Anterior cingulate cortex (tissue), 58 donors: ENCODE measurements at regions not wholly inside any gene's neighbourhood (a gene's known extent, or its start where the extent isn't known, plus 50 kb on each side); places are given as distances from the start of the nearest gene placed in this dataset.

ENCODE experiments used
- DNase-seq, 58 donors: peaks; one replicate each; lab custom pipeline; 2025; lab: John Stamatoyannopoulos, UW

DNA sequence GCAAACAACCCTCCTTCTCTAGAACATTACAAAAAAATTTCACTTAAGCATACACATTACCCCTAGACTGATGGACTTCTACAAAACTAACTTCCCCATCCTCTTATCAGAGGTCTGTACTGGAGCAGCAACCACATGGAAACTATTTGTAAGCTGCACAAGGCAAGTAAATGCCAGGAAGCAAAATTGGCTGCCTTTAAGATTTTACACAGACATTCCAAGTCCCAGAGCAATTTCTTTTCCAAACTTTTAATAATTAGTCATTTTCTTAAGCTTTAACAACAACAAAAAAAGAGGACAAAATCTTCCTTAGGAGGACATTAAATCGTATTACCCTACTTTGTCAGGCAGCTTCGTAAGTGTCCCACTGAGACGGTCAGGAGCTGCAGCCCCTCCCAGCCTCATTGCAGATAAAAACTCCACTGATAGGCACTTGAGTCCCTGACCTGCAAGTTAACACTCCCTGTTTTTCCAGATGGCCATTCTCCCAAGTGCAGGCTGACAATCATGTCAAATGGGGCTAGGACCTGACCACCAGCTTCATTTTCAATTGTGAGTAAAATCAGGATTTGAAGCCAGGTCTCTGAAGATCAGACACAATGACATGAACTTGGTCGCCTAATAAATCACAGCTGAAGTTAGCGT lies 680.1 kb downstream of the DIAPH3 start:
- DNase-seq: no peak

DNA sequence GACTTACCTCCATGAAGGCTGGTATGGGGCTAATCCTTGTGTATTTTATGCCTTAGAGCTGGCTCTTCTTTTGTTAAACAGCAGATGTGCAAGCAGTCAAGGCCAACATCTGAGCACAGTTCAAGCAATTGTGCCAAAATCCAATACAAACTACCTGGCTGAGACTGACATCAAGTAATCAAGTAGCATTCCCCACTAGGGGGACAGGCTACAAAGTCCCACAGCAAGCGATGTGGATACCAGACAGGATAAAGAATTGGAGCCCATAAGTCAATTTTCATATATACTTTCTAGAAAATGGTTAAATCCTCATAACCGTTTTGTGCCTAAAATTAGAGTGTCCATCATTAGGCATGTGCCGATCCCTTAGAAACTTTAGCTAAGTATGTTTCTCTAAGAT lies 675.8 kb downstream of the DIAPH3 start:
- no peak for DNase-seq

DNA sequence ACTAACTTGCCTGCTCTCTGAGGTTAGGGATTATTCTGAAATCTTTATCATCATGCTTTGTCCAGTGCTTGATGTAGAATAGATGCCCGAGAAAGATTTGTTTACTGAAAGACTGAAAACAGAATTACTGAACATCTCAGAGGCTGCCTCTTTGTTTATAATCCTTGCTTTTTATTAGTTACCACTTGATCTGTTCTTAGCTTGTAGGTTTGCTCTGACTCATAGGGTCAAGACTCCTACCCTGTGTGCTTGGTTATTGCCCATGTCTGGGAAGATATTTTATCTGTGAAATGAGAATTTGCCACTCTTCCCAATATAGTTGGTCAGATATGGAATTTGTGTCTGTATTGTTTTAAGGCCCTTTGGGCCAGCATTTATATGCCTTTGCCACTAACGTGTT lies 675.3 kb downstream of the DIAPH3 start:
- no peak for DNase-seq

DNA sequence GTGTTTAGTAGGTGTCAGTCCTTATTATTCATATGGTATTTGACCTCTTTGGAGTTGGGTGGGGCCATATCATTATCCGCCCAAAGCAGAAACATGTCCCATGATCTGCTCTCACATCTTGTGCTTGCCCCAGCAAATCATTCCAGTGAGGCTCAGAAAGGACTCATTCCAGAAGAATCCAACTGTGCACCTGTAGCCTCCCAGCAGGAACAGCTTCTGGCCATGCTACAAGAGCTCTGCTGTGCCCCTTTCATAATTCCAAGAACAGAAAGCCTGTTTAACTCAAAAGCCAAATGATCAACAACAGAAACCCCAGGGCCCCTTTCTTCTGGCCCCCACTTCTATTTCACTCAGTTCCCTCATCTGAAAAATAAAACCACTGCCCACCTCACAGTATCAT lies 673.1 kb downstream of the DIAPH3 start:
- DNase-seq: no peak

DNA sequence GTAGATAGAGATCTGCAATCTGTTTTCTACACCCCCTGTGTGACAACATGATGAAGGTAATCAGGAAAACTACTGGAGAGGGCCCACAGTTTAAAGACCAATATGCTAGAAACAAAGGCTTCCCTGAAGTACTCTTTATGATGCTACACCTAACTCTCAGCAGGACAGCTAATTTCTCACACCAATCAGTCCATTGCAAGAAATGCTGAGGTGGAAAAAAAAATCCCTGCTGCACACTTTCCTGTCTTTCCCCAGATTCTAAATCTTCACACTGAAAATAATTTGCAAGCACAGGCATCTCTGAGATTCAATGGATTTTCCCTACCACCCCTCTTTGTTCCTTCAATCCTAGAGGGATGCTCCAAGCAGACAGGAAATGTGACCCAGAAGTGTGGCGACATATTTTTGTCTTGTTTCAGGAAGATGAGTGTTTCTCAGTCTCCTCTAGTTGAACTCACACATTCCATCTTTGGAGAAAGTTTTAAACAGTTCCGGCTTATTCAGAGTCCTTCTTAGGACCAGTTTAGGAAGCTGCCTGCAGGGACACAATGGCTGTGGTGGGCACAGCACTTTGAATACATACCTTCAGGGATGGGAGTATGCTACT lies 671.6 kb downstream of the DIAPH3 start:
- DNase-seq: no peak

DNA sequence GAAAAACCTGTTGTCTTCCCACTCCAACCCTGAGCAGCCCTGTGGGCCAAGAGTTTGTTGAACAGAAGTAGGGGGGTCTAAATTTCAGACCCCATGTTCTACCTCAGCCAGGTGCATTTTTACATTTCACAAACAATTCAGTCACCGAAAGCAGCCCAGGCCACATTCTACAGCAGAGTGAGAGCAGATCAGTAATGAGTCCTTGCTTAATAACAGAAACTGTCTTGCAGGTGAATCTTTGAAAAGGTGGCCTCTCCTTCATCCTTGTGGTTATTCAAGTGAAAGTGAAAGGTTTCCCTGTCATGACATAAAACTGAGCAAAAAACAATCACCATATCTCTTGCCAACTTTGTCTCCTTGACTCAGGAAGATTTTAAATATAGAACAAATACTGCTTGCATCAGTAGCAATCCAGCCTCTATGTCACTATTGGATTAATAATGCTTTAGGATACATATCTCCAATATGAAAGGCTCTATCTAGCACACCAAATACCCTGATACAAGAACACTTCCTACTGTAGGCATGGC lies 670.2 kb downstream of the DIAPH3 start:
- DNase-seq: no peak

DNA sequence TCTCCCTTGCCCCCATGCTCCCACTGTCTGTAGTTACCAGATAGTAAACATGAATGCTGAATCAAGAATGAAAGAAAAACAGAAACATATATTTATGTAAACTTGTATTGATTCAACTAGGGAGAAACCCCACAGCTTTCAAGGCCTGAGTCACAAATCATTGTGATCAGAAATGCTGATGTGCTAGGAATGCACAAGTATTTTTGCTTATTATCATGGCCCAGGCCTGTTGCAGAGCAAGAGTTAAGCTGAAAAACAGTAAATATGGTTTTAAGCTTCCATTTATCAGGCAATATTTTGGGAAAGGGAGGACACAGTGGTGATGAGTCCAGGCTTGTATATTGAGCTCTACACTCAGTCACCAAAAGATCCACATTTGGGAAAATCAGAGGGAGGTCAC lies 669.6 kb downstream of the DIAPH3 start:
- no peak for DNase-seq

DNA sequence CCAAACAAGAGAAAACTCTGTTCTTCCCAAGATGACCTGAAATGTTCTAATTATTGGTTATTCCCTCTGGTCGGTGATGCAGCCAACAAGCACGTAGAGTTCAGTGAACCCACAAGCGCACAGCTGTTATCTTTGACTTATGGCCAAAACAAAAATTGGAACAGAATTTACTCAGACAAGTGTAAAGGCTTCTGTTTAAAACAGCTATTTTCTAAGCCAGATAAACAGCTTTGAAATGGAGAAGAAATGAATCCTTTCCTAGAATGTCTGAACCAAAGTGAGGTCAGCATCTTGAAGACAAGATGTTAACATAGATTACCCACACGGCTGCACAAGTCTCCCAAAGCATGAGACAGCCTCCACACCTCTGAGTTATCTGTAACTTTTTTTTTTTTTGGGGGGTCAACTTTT lies 669.2 kb downstream of the DIAPH3 start:
- DNase-seq: no peak

DNA sequence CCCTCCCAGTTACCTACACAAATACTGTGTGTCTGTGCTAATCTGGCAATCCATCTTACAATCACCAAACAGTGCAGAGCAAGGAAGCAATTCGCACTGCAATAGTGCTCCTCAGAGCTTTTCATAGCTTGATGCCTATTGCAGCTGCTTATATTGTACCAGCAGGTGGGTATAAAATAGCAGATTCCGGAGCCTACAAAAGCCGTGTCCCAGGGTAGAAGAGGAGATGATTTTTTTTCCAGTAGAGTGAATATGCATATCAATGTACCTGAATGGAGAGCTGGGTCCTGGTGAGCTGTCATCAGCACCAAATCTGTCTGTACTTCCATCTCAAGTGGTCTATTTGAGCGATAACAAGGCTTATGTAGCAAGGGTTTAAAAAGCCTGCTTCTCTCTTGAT lies 668.4 kb downstream of the DIAPH3 start:
- no peak for DNase-seq

DNA sequence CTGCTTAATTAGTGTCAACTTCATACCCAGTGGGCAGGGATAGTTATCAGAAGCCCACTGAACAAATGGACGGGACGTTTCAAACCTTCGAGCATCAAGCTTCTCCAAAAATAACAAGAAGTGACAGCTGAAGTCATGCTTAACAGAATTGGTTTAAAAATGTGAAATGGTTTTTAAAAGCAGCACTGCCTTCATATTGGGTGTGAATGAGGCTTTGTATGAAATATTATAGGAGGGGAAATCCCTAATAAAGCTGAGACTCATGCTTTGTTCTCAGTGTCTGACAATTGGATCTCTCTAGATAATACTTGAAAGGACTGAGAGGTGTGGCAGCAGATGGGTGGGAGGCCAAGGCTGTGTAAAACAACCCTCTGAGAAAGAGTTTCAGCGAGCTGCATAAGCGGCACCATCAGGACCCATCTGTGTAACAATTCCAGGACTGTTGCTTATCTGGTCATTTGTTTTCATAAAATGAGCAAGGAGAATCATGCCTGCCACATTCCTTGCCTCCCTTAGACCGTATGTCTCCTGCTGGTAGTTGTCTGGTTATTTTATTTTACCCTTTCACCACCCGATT lies 667.7 kb downstream of the DIAPH3 start:
- no peak for DNase-seq

DNA sequence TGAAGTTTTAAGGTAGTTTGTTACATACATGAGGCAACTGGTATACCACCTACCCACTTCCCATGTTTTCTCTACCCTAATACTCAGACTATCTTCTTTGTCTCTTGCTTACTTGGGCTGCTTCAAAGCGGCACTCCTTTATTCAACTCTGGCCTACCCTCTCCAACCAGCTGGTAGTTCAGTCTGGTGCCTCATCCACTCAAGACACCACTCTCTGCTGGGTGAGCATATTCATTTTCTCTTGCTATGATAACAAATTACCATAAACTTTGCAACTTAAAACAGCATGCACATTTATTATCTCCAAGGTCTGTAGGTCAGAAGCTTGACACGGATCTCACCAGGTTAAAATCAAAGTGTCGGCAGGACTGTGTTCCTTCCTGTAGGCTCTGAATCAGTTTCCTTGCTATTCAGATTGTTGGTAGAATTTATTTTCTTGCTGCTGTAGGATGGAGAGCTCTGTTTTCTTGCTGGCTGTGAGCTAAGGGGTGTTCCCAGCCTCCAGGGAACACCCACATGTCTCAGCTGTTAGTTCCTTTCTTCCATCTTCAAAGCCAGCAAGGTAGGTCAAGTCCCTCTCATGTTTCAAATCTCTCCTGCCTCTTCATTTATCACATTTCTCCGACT lies 666.0 kb downstream of the DIAPH3 start:
- DNase-seq: peak in 2 of 58 donors; percentile 0 to 25

DNA sequence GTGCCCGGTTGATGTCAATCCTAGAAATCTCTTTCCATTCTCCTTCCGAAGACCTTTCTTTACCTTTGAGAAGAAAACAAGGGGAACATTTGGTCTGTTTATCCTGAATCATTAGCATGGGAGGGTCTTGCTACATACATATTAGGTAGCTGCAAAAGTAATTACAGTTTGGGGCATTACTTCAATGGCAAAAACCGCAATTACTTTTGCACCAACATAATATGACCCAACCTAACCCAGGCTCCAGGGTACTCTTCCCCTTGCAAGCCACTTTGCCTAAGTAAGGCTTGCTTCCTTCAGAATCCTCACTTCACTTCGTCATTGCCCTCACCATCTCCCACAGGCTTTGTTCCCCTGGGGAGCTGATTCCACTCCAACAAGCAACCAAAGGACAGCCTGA lies 662.7 kb downstream of the DIAPH3 start:
- DNase-seq: no peak

DNA sequence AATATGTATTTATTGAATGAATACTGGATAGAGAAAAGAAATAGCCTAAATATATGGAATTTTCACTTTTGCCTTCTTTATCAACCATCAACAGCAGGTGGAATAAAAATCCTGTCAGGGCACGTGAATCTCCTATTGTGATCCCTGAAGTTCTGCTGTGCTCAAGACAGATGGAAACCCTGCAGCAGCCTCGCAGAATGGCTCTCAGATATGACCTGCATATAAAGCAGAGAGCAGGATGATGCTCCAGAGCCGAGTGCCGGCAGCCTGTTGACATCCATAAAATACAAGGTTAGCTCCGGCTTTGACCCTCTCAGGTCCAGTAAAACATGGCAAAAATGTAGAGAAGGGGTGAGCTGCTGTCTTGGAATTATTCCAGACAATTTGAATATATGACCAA lies 659.3 kb downstream of the DIAPH3 start:
- no peak for DNase-seq

DNA sequence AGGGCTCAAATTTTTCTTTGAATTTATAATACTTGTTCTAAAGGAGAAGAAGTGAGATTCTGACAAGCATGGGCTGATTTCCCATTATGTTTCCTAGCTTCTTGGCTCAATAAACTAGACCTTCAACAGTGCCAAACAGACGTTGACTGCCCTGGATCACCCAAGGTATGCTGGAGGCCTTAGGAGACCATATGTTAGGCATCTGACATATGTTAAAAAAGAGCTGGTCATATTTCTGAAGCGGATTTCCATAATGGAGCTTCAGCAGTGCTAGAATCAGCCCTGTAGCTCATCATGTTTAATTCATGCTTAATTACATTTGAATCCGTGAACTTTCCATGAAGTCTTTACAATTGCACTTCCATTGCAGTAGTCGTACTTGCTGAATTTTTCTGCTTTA lies 653.3 kb downstream of the DIAPH3 start:
- DNase-seq: no peak

DNA sequence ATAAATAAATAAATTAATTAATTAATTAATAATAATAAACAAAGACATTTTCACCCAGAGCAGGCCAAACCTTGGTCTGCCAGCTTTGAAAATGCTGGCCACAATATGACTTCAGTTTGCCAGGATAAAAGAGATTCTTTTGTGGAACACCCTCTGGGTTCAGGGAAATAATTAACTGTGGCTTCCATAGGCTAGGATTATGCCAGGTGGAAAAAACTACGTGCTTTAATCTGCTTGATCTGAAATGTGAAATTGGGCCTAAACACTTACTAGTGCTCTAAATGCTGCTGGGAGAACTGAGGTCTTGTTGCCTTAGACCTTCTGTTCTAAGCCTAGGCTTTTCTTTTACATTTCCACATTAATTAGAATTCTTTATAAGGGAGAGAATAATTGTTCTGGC lies 650.0 kb downstream of the DIAPH3 start:
- no peak for DNase-seq

DNA sequence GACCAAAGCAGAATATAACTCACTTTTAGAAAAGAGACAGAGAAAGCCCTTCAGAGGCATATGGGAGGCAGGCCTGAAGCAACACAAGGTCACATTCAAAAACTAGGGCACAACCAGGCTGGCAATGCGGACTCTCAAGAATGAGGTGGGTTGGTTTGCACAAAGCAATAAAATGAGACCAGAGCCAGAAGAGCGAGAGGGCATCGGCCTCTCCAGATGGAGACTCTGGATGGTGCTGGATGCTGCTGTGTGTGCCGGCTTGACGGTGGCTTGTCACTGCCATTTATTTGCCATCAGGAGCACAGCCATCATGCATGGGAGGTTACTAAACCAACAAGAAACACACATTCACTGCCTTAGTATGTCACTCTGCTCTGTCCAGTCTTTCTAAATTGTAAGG lies 649.4 kb downstream of the DIAPH3 start:
- no peak for DNase-seq

DNA sequence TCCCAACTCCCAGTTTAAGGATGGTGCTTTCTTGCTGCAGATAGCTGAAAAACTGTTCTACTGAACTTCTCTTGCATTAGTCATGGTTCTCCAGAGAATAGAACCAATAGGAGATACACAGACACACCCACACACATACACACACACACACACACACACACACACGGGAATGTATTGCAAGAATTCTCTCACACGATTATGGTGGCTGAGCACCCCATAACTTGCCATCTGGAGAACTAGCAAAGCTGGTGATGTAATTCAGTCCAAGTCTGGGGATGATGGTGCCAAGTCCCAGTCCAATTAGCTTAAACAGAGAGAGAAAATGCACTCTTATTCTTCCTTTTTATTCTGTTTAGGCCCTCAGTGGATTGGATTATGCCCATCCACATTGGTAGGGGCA lies 643.9 kb downstream of the DIAPH3 start:
- DNase-seq: no peak

DNA sequence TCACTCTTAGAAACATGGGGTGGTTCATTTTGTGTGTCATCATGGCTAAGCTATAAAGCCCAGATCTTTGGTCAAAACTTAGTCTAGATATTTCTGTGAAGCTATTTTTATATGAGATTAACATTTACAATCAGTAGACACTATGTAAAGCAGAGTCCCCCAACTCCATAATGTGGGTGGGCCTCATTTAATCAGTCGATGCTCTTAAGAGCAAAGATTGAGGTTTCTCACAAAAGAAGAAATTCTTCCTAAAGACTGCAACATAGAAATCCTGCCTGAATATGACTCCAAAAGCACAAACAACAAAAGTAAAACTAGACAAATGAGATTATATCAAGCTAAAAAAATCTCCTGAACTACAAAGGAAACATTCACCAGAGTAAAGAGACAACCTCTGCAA lies 642.2 kb downstream of the DIAPH3 start:
- DNase-seq: no peak

DNA sequence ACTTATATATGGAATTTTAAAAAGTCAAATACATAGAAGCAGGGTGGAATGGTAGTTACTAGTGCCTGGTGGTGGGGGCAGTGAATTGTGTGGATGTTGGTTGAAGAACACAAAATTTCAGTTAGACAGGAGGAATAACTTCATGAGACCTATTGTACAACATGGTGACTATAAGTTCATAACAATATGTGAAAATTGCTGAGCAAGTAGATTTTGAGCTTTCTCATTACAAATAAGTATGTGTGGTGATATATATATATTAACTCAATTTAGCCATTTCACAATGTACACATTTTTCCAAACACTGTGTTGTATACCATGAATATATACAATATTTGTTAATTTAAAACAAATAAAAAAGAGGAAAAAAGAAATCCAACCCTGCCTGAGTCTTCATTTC lies 641.1 kb downstream of the DIAPH3 start:
- no peak for DNase-seq

DNA sequence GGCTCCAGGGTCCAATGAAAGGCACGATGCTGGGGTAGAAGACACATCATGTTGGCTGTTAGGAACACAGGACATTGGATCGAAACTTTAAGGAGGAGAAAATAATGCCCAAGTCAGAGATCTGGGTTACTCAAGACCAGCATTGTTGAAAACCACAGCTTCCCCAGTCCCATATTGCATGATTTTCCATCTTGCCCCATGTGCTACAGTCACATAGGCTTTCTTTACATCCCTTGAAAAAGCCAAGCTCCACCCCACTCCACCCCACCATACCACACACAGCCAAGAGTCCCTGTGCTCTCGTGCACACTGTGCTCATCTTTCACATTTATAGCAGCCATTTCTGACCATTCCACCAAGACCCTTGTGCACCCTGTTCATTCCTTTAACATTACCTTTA lies 636.2 kb downstream of the DIAPH3 start:
- no peak for DNase-seq

DNA sequence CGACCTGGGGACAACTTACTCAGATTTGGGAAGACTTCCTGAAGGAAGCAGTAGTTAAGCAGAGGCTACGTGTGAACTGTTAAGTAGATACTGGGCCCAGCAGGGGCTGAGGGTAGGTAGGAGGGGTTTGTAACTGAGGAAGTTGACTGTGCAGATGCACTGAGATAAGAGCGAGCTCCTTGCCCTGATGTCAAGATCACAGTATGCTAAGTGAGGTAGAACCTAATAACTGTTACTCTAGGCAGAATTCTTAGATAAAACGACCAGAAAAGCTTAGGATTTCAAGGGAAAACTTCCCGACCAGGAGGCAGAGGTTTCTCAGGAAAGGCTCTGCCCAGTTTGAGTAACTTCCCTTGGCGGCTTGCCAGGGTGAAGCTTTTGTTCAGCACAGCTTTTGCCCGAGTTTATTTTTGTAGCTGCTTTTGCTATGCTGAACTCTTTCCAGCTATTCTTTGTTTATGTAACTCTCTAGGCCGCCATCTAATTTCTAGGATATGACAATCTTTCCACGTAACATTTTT lies 632.1 kb downstream of the DIAPH3 start:
- peak in 50 of 58 donors; percentile 2 to 74 (median 23) for DNase-seq
